H1 (cell line): ENCODE measurements at regions not wholly inside any gene's neighbourhood (a gene's known extent, or its start where the extent isn't known, plus 50 kb on each side); places are given as distances from the start of the nearest gene placed in this dataset.

Experiments
- CTCF ChIA-PET: fragments of 300-600 bp; sonication (Branson Sonifier 250); formaldehyde crosslinking; loops from one replicate; lab custom pipeline; 2021; ENCODE audit not compliant: partially characterized antibody; lab: Charles Lee
- POLR2A ChIA-PET: fragments of 300-600 bp; sonication (Branson Sonifier 250); formaldehyde crosslinking; loops from one replicate; lab custom pipeline; 2021; ENCODE audit warnings: inconsistent platforms; ENCODE audit not compliant: partially characterized antibody; lab: Charles Lee
- DNase-seq, 2 experiments: peaks; one replicate each; pipeline versions ENCODE4 v3.0.0 to v3.0.0-alpha.2; 2010 to 2022; ENCODE audit warnings: low spot score in 2 of 2, low read depth in 1 of 2, mixed read lengths in 1 of 2
- FAIRE-seq: peaks from 2 replicates; lab custom pipeline; 2011; peaks lifted over from hg19 to GRCh38; lab: Jason Lieb, UNC
- H2AFZ ChIP-seq: 2 replicates; pipeline ENCODE4 v1.8.1; 2012; ENCODE audit warnings: low read length, inconsistent platforms
- H2AK5ac ChIP-seq: 2 replicates; pipeline ENCODE4 v1.6.1; 2013; ENCODE audit warnings: low read depth, low read length
- H2BK120ac ChIP-seq: replicated peaks from 2 replicates; pipeline ENCODE3; 2013; ENCODE audit warnings: low read depth, low read length, inconsistent platforms
- H2BK12ac ChIP-seq: 2 replicates; pipeline ENCODE4 v1.6.1; 2013; ENCODE audit warnings: low read depth, low read length
- H2BK15ac ChIP-seq: 2 replicates; pipeline ENCODE4 v1.6.1; 2013; ENCODE audit warnings: low read length
- H2BK20ac ChIP-seq: 2 replicates; pipeline ENCODE4 v1.6.1; 2013; ENCODE audit warnings: low read length
- H2BK5ac ChIP-seq: 2 replicates; pipeline ENCODE4 v1.6.1; 2013; ENCODE audit warnings: low read depth, low read length
- H3K14ac ChIP-seq: 2 replicates; pipeline ENCODE4 v1.6.1; 2013; ENCODE audit warnings: inconsistent platforms; ENCODE audit not compliant: insufficient read length
- H3K18ac ChIP-seq: 2 replicates; pipeline ENCODE4 v1.6.1; 2013; ENCODE audit warnings: low read length; ENCODE audit errors: extremely low read depth
- H3K23ac ChIP-seq: 2 replicates; pipeline ENCODE4 v1.6.1; 2013; ENCODE audit warnings: inconsistent platforms; ENCODE audit not compliant: insufficient read length
- H3K23me2 ChIP-seq: 2 replicates; pipeline ENCODE4 v1.6.1; 2013; ENCODE audit warnings: low read depth, low read length
- H3K27ac ChIP-seq: 2 replicates; pipeline ENCODE4 v1.6.1; 2011; ENCODE audit warnings: low read depth, low read length, inconsistent platforms
- H3K27me3 ChIP-seq, 4 experiments: replicated peaks in 1 of 4; 1 replicate in 1 of 4; 2 replicates in 3 of 4; pipeline versions ENCODE4 v1.6.1 to v1.8.1; 2011 to 2013; ENCODE audit warnings: low read length in 3 of 4, mild to moderate bottlenecking in 3 of 4, inconsistent platforms in 2 of 4, mixed read lengths in 2 of 4, moderate library complexity in 1 of 4; ENCODE audit not compliant: control insufficient read depth in 3 of 4, insufficient read depth in 3 of 4; ENCODE audit errors: extremely low read depth in 1 of 4
- H3K36me3 ChIP-seq, 4 experiments: 2 replicates each; pipeline versions ENCODE4 v1.6.1 to v1.8.1; 2011 to 2013; ENCODE audit warnings: mild to moderate bottlenecking in 4 of 4, low read length in 3 of 4, moderate library complexity in 2 of 4, control low read depth in 1 of 4, inconsistent platforms in 1 of 4; ENCODE audit not compliant: insufficient read depth in 4 of 4, control insufficient read depth in 2 of 4
- H3K4ac ChIP-seq: replicated peaks from 2 replicates; pipeline ENCODE3; 2013; ENCODE audit warnings: low read length, low read depth, mixed read lengths, inconsistent platforms; ENCODE audit not compliant: insufficient read length
- H3K4me1 ChIP-seq, 4 experiments: replicated peaks in 1 of 4; 1 replicate in 1 of 4; 2 replicates in 3 of 4; pipeline versions ENCODE4 v1.6.1 to v1.8.1; 2011 to 2013; ENCODE audit warnings: low read length in 3 of 4, inconsistent platforms in 2 of 4, mixed read lengths in 1 of 4; ENCODE audit not compliant: insufficient read depth in 4 of 4, control insufficient read depth in 3 of 4
- H3K4me2 ChIP-seq, 2 experiments: 2 replicates each; pipeline versions ENCODE4 v1.6.1 to v1.8.1; 2011 to 2013; ENCODE audit warnings: low read depth in 2 of 2, low read length in 2 of 2, control low read depth in 1 of 2, inconsistent platforms in 1 of 2, mild to moderate bottlenecking in 1 of 2; ENCODE audit not compliant: insufficient read depth in 1 of 2
- H3K4me3 ChIP-seq, 4 experiments: fragments of 200-600, 300-600 bp in 1 of 4; sonication (generic), shearing (Covaris generic), sonication (Bioruptor Twin) in 1 of 4; 2 replicates each; pipeline versions ENCODE4 v1.5.1 to v1.8.1; 2011 to 2016; ENCODE audit warnings: low read length in 4 of 4, low read depth in 3 of 4, control low read depth in 2 of 4, inconsistent platforms in 2 of 4, mild to moderate bottlenecking in 2 of 4, mixed read lengths in 1 of 4, moderate library complexity in 1 of 4; ENCODE audit not compliant: insufficient read depth in 2 of 4; ENCODE audit errors: extremely low read depth in 1 of 4
- H3K56ac ChIP-seq: replicated peaks from 2 replicates; pipeline ENCODE3; 2013; ENCODE audit warnings: low read depth, mild to moderate bottlenecking, mixed read lengths, low read length, inconsistent platforms; ENCODE audit not compliant: insufficient read length
- H3K79me1 ChIP-seq: 2 replicates; pipeline ENCODE4 v1.6.1; 2013; ENCODE audit warnings: low read depth, low read length, control low read depth
- H3K79me2 ChIP-seq, 2 experiments: 2 replicates each; pipeline versions ENCODE4 v1.6.1 to v1.8.1; 2012 to 2013; ENCODE audit warnings: low read length in 2 of 2, mild to moderate bottlenecking in 2 of 2, inconsistent platforms in 1 of 2; ENCODE audit not compliant: insufficient read depth in 2 of 2, control insufficient read depth in 1 of 2
- H3K9ac ChIP-seq, 4 experiments: replicated peaks in 1 of 4; 1 replicate in 1 of 4; 2 replicates in 3 of 4; pipeline versions ENCODE4 v1.6.1 to v1.8.1; 2011 to 2013; ENCODE audit warnings: low read depth in 3 of 4, low read length in 3 of 4, control low read depth in 2 of 4, mild to moderate bottlenecking in 2 of 4, moderate library complexity in 2 of 4, inconsistent platforms in 1 of 4; ENCODE audit errors: extremely low read depth in 1 of 4
- H3K9me3 ChIP-seq, 2 experiments: 2 replicates each; pipeline versions ENCODE4 v1.6.1 to v1.8.1; 2012 to 2013; ENCODE audit warnings: mild to moderate bottlenecking in 2 of 2, moderate library complexity in 2 of 2, control low read depth in 1 of 2, inconsistent platforms in 1 of 2, low read depth in 1 of 2, low read length in 1 of 2, mixed read lengths in 1 of 2; ENCODE audit not compliant: insufficient read depth in 2 of 2
- H4K20me1 ChIP-seq, 2 experiments: replicated peaks in 1 of 2; 2 replicates each; pipeline versions ENCODE3 to v1.8.1; 2011 to 2013; ENCODE audit warnings: inconsistent platforms in 2 of 2, low read length in 2 of 2, mild to moderate bottlenecking in 1 of 2; ENCODE audit not compliant: insufficient read depth in 2 of 2, control insufficient read depth in 1 of 2
- H4K5ac ChIP-seq: 2 replicates; pipeline ENCODE4 v1.6.1; 2013; ENCODE audit warnings: low read length, low read depth, mixed read lengths, inconsistent platforms; ENCODE audit not compliant: insufficient read length
- H4K8ac ChIP-seq: 2 replicates; pipeline ENCODE4 v1.8.0; 2013; ENCODE audit warnings: mild to moderate bottlenecking, moderate library complexity, low read length, inconsistent platforms; ENCODE audit not compliant: insufficient read depth; ENCODE audit errors: extremely low read depth
- H4K91ac ChIP-seq: replicated peaks from 2 replicates; pipeline ENCODE3; 2013; ENCODE audit warnings: low read length, mixed read lengths, inconsistent platforms; ENCODE audit not compliant: insufficient read length
- KDM1A ChIP-seq: fragments of 200-600, 300-600 bp; sonication (generic); IDR thresholded peaks from 2 replicates; pipeline ENCODE4 v1.7.1; 2016; ENCODE audit warnings: mild to moderate bottlenecking, low read length, borderline replicate concordance
- WGBS, 2 experiments: shearing (Covaris generic) in 1 of 2; methylation state at CpG; one replicate each; pipeline versions ENCODE4 v1.1.6 to v1.1.7; 2013 to 2015; ENCODE audit warnings: low lambda C conversion rate in 2 of 2, mixed read lengths in 2 of 2, inconsistent platforms in 1 of 2, low coverage in 1 of 2, missing lambda C conversion rate in 1 of 2; ENCODE audit not compliant: insufficient replicate concordance in 2 of 2, insufficient coverage in 1 of 2, insufficient read length in 1 of 2; ENCODE audit errors: extremely low coverage in 1 of 2, missing lambda C conversion rate in 1 of 2; 5-methylcytosine and 5-hydroxymethylcytosine counted together

DNA sequence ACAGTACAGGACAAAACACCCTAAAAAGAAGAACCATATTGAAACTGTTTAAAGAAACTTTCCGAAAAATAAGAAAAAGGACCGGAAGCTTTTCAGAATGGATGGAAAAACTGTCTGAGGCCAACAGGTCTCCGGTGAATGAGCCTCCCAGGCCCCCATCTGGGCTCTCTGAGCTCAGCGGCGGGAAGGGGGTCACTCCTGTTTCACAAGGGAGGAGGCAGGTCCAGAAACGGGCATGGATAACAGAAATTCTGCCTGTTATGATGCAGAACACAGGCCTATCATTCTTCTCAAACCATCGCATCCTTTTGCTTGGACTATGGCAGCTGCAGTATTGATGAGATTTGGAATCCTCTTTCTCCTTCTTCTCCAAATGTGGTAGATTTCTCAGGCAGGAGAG is 58.9 kb upstream of the SHH start:
- WGBS, 2 experiments = 86% methylated on average over 7 of the region's 7 CpGs; no CpG with 5 or more reads in 1 of the 2 experiments
- H3K18ac ChIP-seq = no peak overlapping the region
- no peak overlapping the region for H4K8ac ChIP-seq
- POLR2A ChIA-PET = no interaction called here
- no peak overlapping the region for H3K27ac ChIP-seq
- H3K36me3 ChIP-seq = no peaks in the 10 kb centered on the region
- H4K20me1 ChIP-seq = no peaks in the 10 kb centered on the region
- no peaks in the 10 kb centered on the region for H3K79me1 ChIP-seq
- H2BK20ac ChIP-seq = no peak overlapping the region
- no peak overlapping the region for H2BK12ac ChIP-seq
- H3K9me3 ChIP-seq = peaks cover 2 to 5% of the 10 kb centered on the region in 2 experiments; a peak in 2 of 4 replicates
- H3K23me2 ChIP-seq = no peaks in the 10 kb centered on the region
- H3K14ac ChIP-seq = no peak overlapping the region
- H2BK5ac ChIP-seq = no peak overlapping the region
- no peak overlapping the region for H4K91ac ChIP-seq
- no peak overlapping the region for H2AFZ ChIP-seq
- H3K27me3 ChIP-seq = no peaks in the 10 kb centered on the region; a peak in 1 of 7 replicates
- H2BK15ac ChIP-seq = no peak overlapping the region
- no peak overlapping the region for H3K23ac ChIP-seq
- H2AK5ac ChIP-seq = no peak overlapping the region
- H4K5ac ChIP-seq = no peak overlapping the region
- H3K79me2 ChIP-seq = no peaks in the 10 kb centered on the region
- no peak for FAIRE-seq
- H3K4me2 ChIP-seq = no peak overlapping the region
- no peak overlapping the region for H3K9ac ChIP-seq
- CTCF ChIA-PET = interaction anchor here (0.7 to 1.4 kb wide), 2 partner anchors 10 to 602 kb away, joined by 3 to 4 read pairs; no protein-coding TSS in a partner anchor
- no peak overlapping the region for H3K4me3 ChIP-seq
- TF ChIP-seq KDM1A = no peak
- TF ChIP-seq, all 59 proteins: peak for 0
- H2BK120ac ChIP-seq = no peak overlapping the region
- H3K56ac ChIP-seq = no peak overlapping the region
- DNase-seq = peak in 1 of 2 experiments; percentile 19
- peaks cover 0 to 5% (median 2%) of the 10 kb centered on the region in 4 experiments; a peak in 4 of 7 replicates for H3K4me1 ChIP-seq
- no peak overlapping the region for H3K4ac ChIP-seq
